IPS DF 4.7 (cell line): ENCODE measurements at regions not wholly inside any gene's neighbourhood (a gene's known extent, or its start where the extent isn't known, plus 50 kb on each side); places are given as distances from the start of the nearest gene placed in this dataset.

Source experiments
- DNase-seq: peaks from one replicate; pipeline ENCODE4 v3.0.0-alpha.2; 2013; ENCODE audit warnings: low spot score; ENCODE audit errors: extremely low read depth

- no peak for DNase-seq
Observed at GRCh38 chr14:101226603-101227425, 323.3 kb upstream of the RTL1 start.

- DNase-seq: no peak
Observed at GRCh38 chr14:101227611-101228594, 324.4 kb upstream of the RTL1 start.

GRCh38 chr14:101228949-101229541, 325.5 kb upstream of the RTL1 start:
- no peak for DNase-seq

DNA sequence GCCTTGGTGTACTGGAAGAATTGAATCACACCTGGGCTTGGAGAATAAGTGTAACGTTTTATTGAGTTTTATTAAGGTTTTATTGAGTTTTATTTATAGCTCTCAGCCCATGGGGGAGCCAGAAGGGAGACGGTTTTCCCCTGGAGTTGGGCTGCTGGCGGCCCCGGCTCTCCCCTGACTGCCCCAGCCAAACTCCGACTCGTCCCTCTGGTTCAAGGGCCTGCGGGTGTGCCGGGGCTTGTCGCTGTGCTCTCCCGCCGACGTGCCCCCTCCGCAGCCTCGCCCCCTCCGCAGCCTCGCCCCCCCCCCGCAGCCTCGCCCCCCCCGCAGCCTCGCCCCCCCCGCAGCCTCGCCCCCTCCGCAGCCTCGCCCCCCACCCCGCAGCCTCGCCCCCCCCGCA, 326.1 kb upstream of the RTL1 start:
- no peak for DNase-seq

GRCh38 chr14:101230161-101230850, 326.8 kb upstream of the RTL1 start:
- DNase-seq: no peak

DNA sequence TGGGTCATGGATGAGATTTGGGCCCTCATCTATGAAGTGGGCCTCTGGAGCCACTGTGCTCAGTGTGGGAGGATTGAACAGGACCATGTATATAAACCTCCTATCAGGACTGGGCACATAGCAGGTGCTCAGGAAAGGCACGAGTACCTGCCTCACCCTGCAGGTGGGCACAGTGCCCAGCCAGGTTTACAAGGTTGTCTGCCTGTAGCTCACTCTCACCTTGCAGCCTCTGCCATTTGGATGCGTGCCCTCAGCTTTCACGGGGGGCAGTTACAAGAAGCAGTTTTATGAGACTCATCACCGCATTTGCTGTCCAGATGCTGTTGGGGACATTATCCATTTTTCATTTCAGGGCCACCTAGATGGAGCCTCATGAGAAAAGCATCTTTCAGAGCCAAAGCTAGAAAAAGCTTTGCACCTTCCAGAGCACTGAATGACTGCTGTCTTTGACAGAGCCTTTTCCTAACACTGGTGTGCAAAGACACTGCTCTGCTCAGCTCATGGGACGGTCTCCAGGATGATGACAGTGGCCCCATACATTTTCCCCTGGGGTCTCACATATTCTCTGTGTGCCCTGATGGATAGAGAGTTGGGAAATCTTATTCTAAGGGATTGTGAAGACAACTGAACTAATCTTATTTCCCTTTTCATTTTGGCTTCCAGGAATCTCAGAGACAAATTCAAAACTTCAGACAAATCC, 327.5 kb upstream of the RTL1 start:
- no peak for DNase-seq

DNA sequence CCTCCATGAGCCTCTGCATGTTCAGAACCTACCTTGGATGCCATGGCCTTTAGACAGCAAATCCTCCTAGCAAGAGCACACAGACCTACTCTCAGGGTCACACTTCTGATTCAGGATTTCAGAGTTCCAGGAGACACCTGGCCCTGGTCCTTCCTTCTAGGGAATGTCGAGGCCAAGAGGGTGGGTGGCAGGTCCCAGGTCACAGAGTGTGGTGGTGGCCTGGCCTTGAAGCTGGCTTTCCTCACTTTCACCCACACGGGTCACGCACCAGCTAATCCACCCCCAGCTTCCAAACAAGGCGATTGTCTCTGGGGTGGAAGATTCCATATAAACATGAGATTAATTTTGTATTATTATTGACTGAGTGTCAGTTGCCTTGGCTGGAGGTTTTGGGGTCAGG, 328.3 kb upstream of the RTL1 start:
- no peak for DNase-seq

DNA sequence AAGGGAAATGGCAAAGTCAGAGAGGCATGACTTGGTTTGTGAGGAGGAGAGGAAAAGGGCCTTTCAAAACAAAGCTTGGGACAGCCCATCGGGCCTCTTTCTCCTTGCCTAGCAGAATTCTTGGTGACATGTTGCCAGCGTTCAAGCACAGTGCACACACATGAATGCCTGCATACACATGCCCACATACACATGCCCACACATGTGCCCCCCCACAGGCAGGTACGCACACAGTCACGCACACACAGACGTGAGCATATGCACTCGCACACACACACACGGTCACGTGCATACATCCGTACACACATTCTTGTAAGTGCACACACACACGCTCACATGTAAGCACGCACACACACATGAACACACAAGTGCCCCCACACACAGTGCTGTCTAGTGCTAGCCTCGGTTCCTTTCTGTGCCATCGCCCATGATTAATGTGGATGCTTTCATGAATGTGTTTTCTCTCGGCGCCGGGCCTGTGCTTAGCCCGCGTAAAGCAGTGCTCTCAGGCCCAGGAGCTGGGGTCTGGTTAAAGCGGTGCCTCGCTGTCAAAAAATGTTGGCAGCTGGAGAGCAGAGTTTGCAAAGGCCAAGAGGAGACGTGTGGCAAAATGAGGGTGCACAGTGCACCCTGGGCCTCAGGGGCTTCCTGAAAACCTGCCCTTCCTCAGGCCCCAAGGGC, 328.8 kb upstream of the DIO3 start:
- DNase-seq: no peak

GRCh38 chr14:101233021-101233366, 328.3 kb upstream of the DIO3 start:
- DNase-seq: no peak

- no peak for DNase-seq
Observed at GRCh38 chr14:101233391-101233790, 327.9 kb upstream of the DIO3 start.

DNA sequence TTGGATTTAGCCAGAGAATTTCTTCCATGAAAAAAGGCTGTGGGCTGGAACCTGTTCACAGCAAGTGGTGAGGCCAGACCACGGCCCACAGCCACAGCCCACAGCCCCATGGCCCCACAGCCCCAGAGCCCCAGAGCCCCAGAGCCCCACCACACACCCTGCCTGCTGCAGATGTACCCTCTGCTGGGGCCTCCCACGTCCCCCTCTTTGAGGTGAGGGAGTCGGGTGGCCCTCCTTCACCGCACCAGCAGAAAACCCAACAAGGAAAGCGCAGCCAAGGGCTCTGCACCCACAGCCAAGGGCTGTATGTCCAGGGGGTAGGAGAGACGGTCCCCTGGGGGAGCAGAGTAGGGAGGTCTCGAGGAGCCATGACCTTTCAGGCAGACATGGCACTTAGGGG, 327.5 kb upstream of the DIO3 start:
- no peak for DNase-seq

DNA sequence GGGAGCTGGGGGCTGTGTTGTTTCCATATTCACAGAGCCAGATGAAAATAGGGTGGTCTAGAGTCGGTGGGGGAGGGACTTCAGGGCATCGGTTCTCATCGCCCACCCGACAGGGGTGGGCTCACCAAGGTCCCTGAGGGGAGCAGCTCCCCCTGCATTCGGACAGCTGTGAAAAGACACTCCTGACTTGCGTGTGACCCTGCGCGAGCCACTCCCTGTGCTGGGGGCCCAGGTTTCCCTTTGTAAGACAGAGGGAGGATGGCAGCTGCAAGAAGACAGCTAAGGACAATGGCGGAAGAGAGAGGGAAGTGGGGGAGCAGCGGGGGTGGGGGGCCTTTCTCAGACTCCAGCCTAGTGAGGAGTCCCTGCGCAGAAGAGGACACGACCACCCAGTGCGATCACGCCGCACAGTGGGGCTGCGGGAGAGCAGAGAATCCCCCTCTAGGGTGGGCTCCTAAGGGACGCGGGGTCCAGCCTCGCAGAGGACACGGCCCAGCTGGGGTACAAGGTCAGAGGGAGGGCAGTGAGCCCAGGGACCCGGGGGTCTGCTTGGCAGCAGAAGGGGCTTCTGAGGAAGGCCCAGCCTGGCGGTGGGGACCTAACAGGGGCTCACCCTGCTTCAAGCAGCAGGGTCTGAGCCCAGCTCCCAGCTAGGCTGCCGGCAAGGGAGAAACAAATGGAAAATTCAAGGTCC, 326.9 kb upstream of the DIO3 start:
- DNase-seq: no peak

DNA sequence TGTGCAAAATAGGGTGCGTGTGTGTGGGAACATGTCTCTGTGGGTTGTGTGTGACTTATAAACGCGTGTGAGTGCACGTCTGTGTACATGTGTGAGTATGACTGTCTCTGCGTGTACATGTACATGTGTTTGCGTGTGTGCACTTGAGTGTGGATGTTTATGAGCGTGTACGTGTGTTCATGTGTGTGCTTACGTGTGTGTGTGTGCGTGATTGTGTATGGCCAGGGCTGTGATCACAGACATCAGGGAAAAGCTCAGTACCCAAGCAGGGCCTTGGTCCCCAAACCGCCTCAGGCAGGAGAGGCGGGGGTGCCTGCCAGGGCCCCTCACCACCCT, 326.3 kb upstream of the DIO3 start:
- no peak for DNase-seq

- no peak for DNase-seq
Observed at GRCh38 chr14:101235335-101236103, 325.8 kb upstream of the DIO3 start.

- no peak for DNase-seq
Observed at GRCh38 chr14:101236496-101237251, 324.6 kb upstream of the DIO3 start.

DNA sequence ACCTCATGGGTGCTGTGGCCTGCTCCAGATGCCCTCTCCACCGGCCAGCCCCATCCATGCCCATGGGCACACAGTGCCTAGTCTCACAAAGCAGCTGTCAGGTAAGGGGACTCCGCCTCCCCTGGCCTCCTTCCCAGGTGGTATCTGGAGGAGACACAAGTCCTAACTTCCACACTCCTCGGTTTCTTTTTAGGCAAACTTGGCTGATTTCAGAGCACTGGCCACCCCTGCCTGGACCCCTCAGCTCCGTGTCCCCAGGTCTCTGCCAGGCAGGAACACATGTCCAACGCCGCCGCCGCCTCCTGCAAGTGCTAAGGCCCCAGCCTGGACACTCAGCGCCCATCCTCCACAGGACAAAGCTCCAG, 324.1 kb upstream of the DIO3 start:
- DNase-seq: no peak

DNA sequence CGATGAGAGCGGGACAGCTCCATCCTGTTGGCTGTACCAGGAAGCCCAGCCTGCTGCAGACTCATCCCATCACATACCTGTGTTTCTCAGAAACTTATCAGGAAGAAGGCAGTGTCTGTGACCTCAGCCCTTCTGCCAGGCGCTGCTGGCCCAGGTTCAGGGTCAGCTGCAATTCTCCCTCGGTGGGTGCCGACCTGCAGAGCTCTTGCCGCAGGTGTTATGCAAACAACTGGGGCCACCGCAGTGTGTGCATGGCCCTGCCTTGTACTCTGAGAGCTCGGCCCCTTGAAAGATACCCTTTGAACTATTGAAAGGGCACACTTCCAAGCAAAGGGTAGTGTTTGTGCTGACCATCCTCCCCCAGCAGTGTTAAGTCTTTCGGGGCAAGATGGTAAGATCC, 322.2 kb upstream of the DIO3 start:
- DNase-seq: no peak

DNA sequence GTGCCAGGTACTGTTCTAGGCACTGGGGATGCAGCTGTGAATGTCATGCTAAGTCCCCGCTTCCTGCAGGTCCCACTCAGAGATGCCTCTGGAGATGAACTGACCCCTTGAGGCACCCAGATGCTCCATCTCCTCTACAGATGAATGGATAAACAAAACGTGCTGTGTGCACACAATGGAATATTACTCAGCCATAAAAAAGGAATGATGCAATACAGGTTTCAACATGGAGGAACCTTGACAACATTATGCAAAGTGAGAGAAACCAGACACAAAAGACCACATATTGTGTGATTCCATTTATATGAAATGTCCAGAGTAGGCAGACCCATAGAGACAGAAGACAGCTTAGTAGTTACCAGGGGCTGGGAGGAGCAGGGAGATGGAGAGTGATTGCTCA, 320.1 kb upstream of the DIO3 start:
- DNase-seq: no peak
